Neural progenitor cell (in vitro differentiated cells): ENCODE measurements at regions not wholly inside any gene's neighbourhood (a gene's known extent, or its start where the extent isn't known, plus 50 kb on each side); places are given as distances from the start of the nearest gene placed in this dataset.

ENCODE experiments used
- DNase-seq: peaks from one replicate; pipeline ENCODE4 v3.0.0-alpha.2; 2016; ENCODE audit warnings: low spot score
- H2AFZ ChIP-seq: fragments of 200-600 bp; sonication (generic); replicated peaks from 2 replicates; pipeline ENCODE4 v1.6.1; 2016; ENCODE audit warnings: antibody characterized with exemption
- H3F3A ChIP-seq: fragments of 200-600 bp; sonication (generic); 2 replicates; pipeline ENCODE4 v1.6.1; 2016; ENCODE audit warnings: antibody characterized with exemption, low read depth
- H3K27ac ChIP-seq: fragments of 200-600 bp; sonication (generic); 2 replicates; pipeline ENCODE4 v1.5.1; 2016; ENCODE audit warnings: mild to moderate bottlenecking
- H3K27me3 ChIP-seq: fragments of 200-600 bp; sonication (generic); 2 replicates; pipeline ENCODE4 v1.6.1; 2016; ENCODE audit warnings: mild to moderate bottlenecking, moderate library complexity
- H3K36me3 ChIP-seq: fragments of 200-600 bp; sonication (generic); 2 replicates; pipeline ENCODE4 v1.5.1; 2016
- H3K4me1 ChIP-seq: fragments of 200-600 bp; sonication (generic); 2 replicates; pipeline ENCODE4 v1.6.1; 2016; ENCODE audit warnings: mixed run types
- H3K4me2 ChIP-seq: fragments of 200-600 bp; sonication (generic); 2 replicates; pipeline ENCODE4 v1.6.1; 2016
- H3K4me3 ChIP-seq: fragments of 200-600 bp; sonication (generic); 2 replicates; pipeline ENCODE4 v1.5.1; 2016
- H3K79me2 ChIP-seq: fragments of 200-600 bp; sonication (generic); 2 replicates; pipeline ENCODE4 v1.6.1; 2016; ENCODE audit warnings: low read depth
- H3K9ac ChIP-seq: fragments of 200-600 bp; sonication (generic); 2 replicates; pipeline ENCODE4 v1.6.1; 2016
- H3K9me3 ChIP-seq: fragments of 200-600 bp; sonication (generic); 2 replicates; pipeline ENCODE4 v1.5.1; 2016; ENCODE audit warnings: low read depth
- H4K20me1 ChIP-seq: fragments of 200-600 bp; sonication (generic); 2 replicates; pipeline ENCODE4 v1.6.1; 2016; ENCODE audit warnings: low read depth
- H3K27ac Mint-ChIP-seq: 3 replicates; pipeline ENCODE4 v1.8.0; 2021; ENCODE audit warnings: mixed read lengths
- H3K27me3 Mint-ChIP-seq: 2 replicates; pipeline ENCODE4 v1.8.0; 2022; ENCODE audit warnings: low read depth, mild to moderate bottlenecking, inconsistent platforms, moderate library complexity, mixed read lengths; ENCODE audit not compliant: insufficient read depth
- H3K36me3 Mint-ChIP-seq: 3 replicates; pipeline ENCODE4 v1.8.0; 2021; ENCODE audit warnings: mixed read lengths
- H3K4me1 Mint-ChIP-seq: 3 replicates; pipeline ENCODE4 v1.8.0; 2021; ENCODE audit warnings: mixed read lengths
- H3K4me3 Mint-ChIP-seq: 3 replicates; pipeline ENCODE4 v1.8.0; 2021; ENCODE audit warnings: mild to moderate bottlenecking, moderate library complexity, mixed read lengths
- H3K9me3 Mint-ChIP-seq: 3 replicates; pipeline ENCODE4 v1.8.0; 2020; ENCODE audit warnings: mixed read lengths
- CTCF ChIP-seq: fragments of 200-600 bp; sonication (generic); IDR thresholded peaks from 2 replicates; pipeline ENCODE4 v1.5.1; 2017; ENCODE audit warnings: antibody characterized with exemption, mild to moderate bottlenecking
- EZH2 ChIP-seq: fragments of 200-600 bp; sonication (generic); IDR thresholded peaks from 2 replicates; pipeline ENCODE4 v1.6.1; 2017; ENCODE audit warnings: antibody characterized with exemption, mild to moderate bottlenecking, moderate library complexity
- EZH2phosphoT487 ChIP-seq: fragments of 200-600 bp; sonication (generic); IDR thresholded peaks from 2 replicates; pipeline ENCODE4 v1.6.1; 2017; ENCODE audit warnings: antibody characterized with exemption

- Histone ChIP-seq H2AFZ (no peak overlapping the region), H3K4me3 (no peak overlapping the region), H3K9ac (no peak overlapping the region), H4K20me1 (no peaks in the 10 kb centered on the region), H3F3A (no peaks in the 10 kb centered on the region), H3K9me3 (no peaks in the 10 kb centered on the region), H3K27me3 (no peaks in the 10 kb centered on the region), H3K36me3 (no peaks in the 10 kb centered on the region), H3K4me1 (peaks cover 8% of the 10 kb centered on the region), H3K4me2 (no peak overlapping the region), H3K79me2 (no peaks in the 10 kb centered on the region), H3K27ac (no peak overlapping the region)
- Mint-ChIP-seq H3K36me3 (no peaks in the 10 kb centered on the region), H3K9me3 (peaks cover 3% of the 10 kb centered on the region), H3K27me3 (peaks cover 9% of the 10 kb centered on the region), H3K4me3 (no peak overlapping the region), H3K4me1 (peaks cover 9% of the 10 kb centered on the region), H3K27ac (no peak overlapping the region)
- DNase-seq, result no peak
- no peak for TF ChIP-seq CTCF
- no peak for TF ChIP-seq EZH2phosphoT487
- TF ChIP-seq EZH2, result no peak
These were observed 93.6 kb upstream of the WASF3 start for GRCh38 chr13:26463848-26464247.

- H3K4me1 ChIP-seq, result peaks cover 8% of the 10 kb centered on the region
- no peak overlapping the region for H3K4me3 Mint-ChIP-seq
- H3K27me3 ChIP-seq, result no peaks in the 10 kb centered on the region
- no peaks in the 10 kb centered on the region for H3K36me3 ChIP-seq
- H3K4me2 ChIP-seq, result no peak overlapping the region
- H3K27ac Mint-ChIP-seq, result no peak overlapping the region
- H3K4me3 ChIP-seq, result no peak overlapping the region
- H3K4me1 Mint-ChIP-seq, result peaks cover 9% of the 10 kb centered on the region
- H3K27ac ChIP-seq, result no peak overlapping the region
- H3F3A ChIP-seq, result no peaks in the 10 kb centered on the region
- no peaks in the 10 kb centered on the region for H3K79me2 ChIP-seq
- no peaks in the 10 kb centered on the region for H4K20me1 ChIP-seq
- no peaks in the 10 kb centered on the region for H3K9me3 ChIP-seq
- no peak overlapping the region for H3K9ac ChIP-seq
- no peaks in the 10 kb centered on the region for H3K36me3 Mint-ChIP-seq
- no peak for DNase-seq
- TF ChIP-seq CTCF (no peak), EZH2 (no peak), EZH2phosphoT487 (no peak)
- peaks cover 9% of the 10 kb centered on the region for H3K27me3 Mint-ChIP-seq
- H2AFZ ChIP-seq, result no peak overlapping the region
- H3K9me3 Mint-ChIP-seq, result peaks cover 3% of the 10 kb centered on the region
These were observed 92.0 kb upstream of the WASF3 start for GRCh38 chr13:26465514-26465913.

- DNase-seq, result no peak
- no peaks in the 10 kb centered on the region for H3K9me3 ChIP-seq
- H3K79me2 ChIP-seq, result no peaks in the 10 kb centered on the region
- no peaks in the 10 kb centered on the region for H3F3A ChIP-seq
- no peak overlapping the region for H3K4me3 ChIP-seq
- peaks cover 8% of the 10 kb centered on the region for H3K4me1 ChIP-seq
- Mint-ChIP-seq H3K4me3 (no peak overlapping the region), H3K9me3 (peaks cover 3% of the 10 kb centered on the region), H3K36me3 (no peaks in the 10 kb centered on the region), H3K27ac (no peak overlapping the region), H3K27me3 (peaks cover 9% of the 10 kb centered on the region), H3K4me1 (peaks cover 9% of the 10 kb centered on the region)
- H3K27me3 ChIP-seq, result no peaks in the 10 kb centered on the region
- H3K4me2 ChIP-seq, result no peak overlapping the region
- no peaks in the 10 kb centered on the region for H3K36me3 ChIP-seq
- no peak for TF ChIP-seq EZH2phosphoT487
- H4K20me1 ChIP-seq, result no peaks in the 10 kb centered on the region
- no peak overlapping the region for H2AFZ ChIP-seq
- no peak overlapping the region for H3K9ac ChIP-seq
- H3K27ac ChIP-seq, result no peak overlapping the region
These were observed 91.5 kb upstream of the WASF3 start for GRCh38 chr13:26465954-26466353.

GRCh38 chr13:26468265-26468801 lies 89.2 kb upstream of the WASF3 start:
- Histone ChIP-seq H2AFZ (peak overlapping the region; percentile 87), H3F3A (peaks cover 4% of the 10 kb centered on the region), H3K36me3 (no peaks in the 10 kb centered on the region), H3K9me3 (no peaks in the 10 kb centered on the region), H3K79me2 (no peaks in the 10 kb centered on the region), H3K27ac (no peak overlapping the region), H3K27me3 (no peaks in the 10 kb centered on the region), H4K20me1 (no peaks in the 10 kb centered on the region), H3K9ac (no peak overlapping the region), H3K4me3 (no peak overlapping the region), H3K4me2 (peak overlapping the region; percentile 46), H3K4me1 (peaks cover 8% of the 10 kb centered on the region)
- Mint-ChIP-seq H3K4me3 (no peak overlapping the region), H3K27ac (peak overlapping the region; percentile 96), H3K9me3 (peaks cover 3% of the 10 kb centered on the region), H3K27me3 (peaks cover 9% of the 10 kb centered on the region), H3K4me1 (peaks cover 9% of the 10 kb centered on the region), H3K36me3 (no peaks in the 10 kb centered on the region)
- TF ChIP-seq EZH2phosphoT487, result no peak
- DNase-seq, result peak; percentile 33
